Activated naive CD8-positive, alpha-beta T cell treated with anti-CD3 and anti-CD28 coated beads, Interleukin-2, amount 10 ng/mL, durations not matched to agents 7 days and 5 days (primary cell): ENCODE measurements at regions not wholly inside any gene's neighbourhood (a gene's known extent, or its start where the extent isn't known, plus 50 kb on each side); places are given as distances from the start of the nearest gene placed in this dataset.

Experiments used
- ATAC-seq: fragments of 150-1000 bp; cut with Tn5 transposase; one replicate; pipeline ENCODE4 v1.10.0; 2021; ENCODE audit warnings: low read depth, moderate library complexity
- POLR2A ChIA-PET: fragments of 350-600 bp; sonication (Branson Sonifier 250); formaldehyde crosslinking; loops from one replicate; lab custom pipeline; 2021; ENCODE audit warnings: antibody characterized with exemption; lab: Charles Lee
- DNase-seq: peaks from one replicate; pipeline ENCODE4 v3.0.0; 2021
- H3K27ac Mint-ChIP-seq: one replicate; pipeline ENCODE4 v1.8.0; 2022; ENCODE audit warnings: mild to moderate bottlenecking, mixed read lengths
- H3K27me3 Mint-ChIP-seq: one replicate; pipeline ENCODE4 v1.8.0; 2022; ENCODE audit warnings: mild to moderate bottlenecking, moderate library complexity, mixed read lengths
- H3K36me3 Mint-ChIP-seq: one replicate; pipeline ENCODE4 v1.8.0; 2021; ENCODE audit warnings: mild to moderate bottlenecking, mixed read lengths
- H3K4me1 Mint-ChIP-seq: one replicate; pipeline ENCODE4 v1.8.0; 2021; ENCODE audit warnings: mixed read lengths
- H3K4me3 Mint-ChIP-seq: one replicate; pipeline ENCODE4 v1.8.0; 2022; ENCODE audit warnings: mild to moderate bottlenecking, moderate library complexity, mixed read lengths
- H3K9me3 Mint-ChIP-seq: one replicate; pipeline ENCODE4 v1.8.0; 2021; ENCODE audit warnings: mixed read lengths

- no peaks in the 10 kb centered on the region for H3K36me3 Mint-ChIP-seq
- ATAC-seq (no peak), DNase-seq (no peak)
- H3K4me1 Mint-ChIP-seq: no peaks in the 10 kb centered on the region
- POLR2A ChIA-PET: no interaction called here
- H3K9me3 Mint-ChIP-seq: no peaks in the 10 kb centered on the region
- H3K27me3 Mint-ChIP-seq: no peaks in the 10 kb centered on the region
- H3K4me3 Mint-ChIP-seq: no peak overlapping the region
- no peak overlapping the region for H3K27ac Mint-ChIP-seq
Measured at GRCh38 chr15:36254426-36254825, 325.0 kb upstream of the CDIN1 start.

GRCh38 chr15:36256404-36256807, 323.0 kb upstream of the CDIN1 start:
- Mint-ChIP-seq H3K9me3 (no peaks in the 10 kb centered on the region), H3K27ac (no peak overlapping the region)
- no peak for ATAC-seq

GRCh38 chr15:36263666-36264065, 315.8 kb upstream of the CDIN1 start:
- POLR2A ChIA-PET: no interaction called here
- Mint-ChIP-seq H3K9me3 (peaks cover 2% of the 10 kb centered on the region), H3K27me3 (no peaks in the 10 kb centered on the region), H3K27ac (no peak overlapping the region), H3K4me1 (no peaks in the 10 kb centered on the region), H3K4me3 (no peak overlapping the region), H3K36me3 (no peaks in the 10 kb centered on the region)
- no peak for ATAC-seq
- DNase-seq: no peak

More at GRCh38 chr15:36256404-36256807, 323.0 kb upstream of the CDIN1 start:
- Mint-ChIP-seq H3K27me3 (no peaks in the 10 kb centered on the region), H3K4me3 (no peak overlapping the region), H3K36me3 (no peaks in the 10 kb centered on the region), H3K4me1 (no peaks in the 10 kb centered on the region)
- POLR2A ChIA-PET: no interaction called here
- DNase-seq: no peak

GRCh38 chr15:36265422-36265821, 314.0 kb upstream of the CDIN1 start:
- Mint-ChIP-seq H3K27ac (no peak overlapping the region), H3K9me3 (peaks cover 2% of the 10 kb centered on the region), H3K27me3 (no peaks in the 10 kb centered on the region), H3K36me3 (no peaks in the 10 kb centered on the region), H3K4me1 (no peaks in the 10 kb centered on the region), H3K4me3 (no peak overlapping the region)
- DNase-seq (no peak), ATAC-seq (no peak)
- POLR2A ChIA-PET: no interaction called here

GRCh38 chr15:36271048-36271447, 308.4 kb upstream of the CDIN1 start:
- no peaks in the 10 kb centered on the region for H3K27me3 Mint-ChIP-seq
- ATAC-seq (no peak), DNase-seq (no peak)
- peaks cover 2% of the 10 kb centered on the region for H3K9me3 Mint-ChIP-seq
- no peak overlapping the region for H3K27ac Mint-ChIP-seq
- no peak overlapping the region for H3K4me3 Mint-ChIP-seq
- H3K36me3 Mint-ChIP-seq: no peaks in the 10 kb centered on the region
- H3K4me1 Mint-ChIP-seq: no peaks in the 10 kb centered on the region
- POLR2A ChIA-PET: no interaction called here

- POLR2A ChIA-PET: no interaction called here
Measured at GRCh38 chr15:36275656-36276055, 303.8 kb upstream of the CDIN1 start.

GRCh38 chr15:36278219-36278618, 301.2 kb upstream of the CDIN1 start:
- H3K27ac Mint-ChIP-seq: no peak overlapping the region

More at GRCh38 chr15:36275656-36276055, 303.8 kb upstream of the CDIN1 start:
- H3K27me3 Mint-ChIP-seq: no peaks in the 10 kb centered on the region
- H3K36me3 Mint-ChIP-seq: no peaks in the 10 kb centered on the region
- H3K9me3 Mint-ChIP-seq: peaks cover 6% of the 10 kb centered on the region
- H3K4me3 Mint-ChIP-seq: no peak overlapping the region
- DNase-seq (no peak), ATAC-seq (no peak)
- no peaks in the 10 kb centered on the region for H3K4me1 Mint-ChIP-seq
- H3K27ac Mint-ChIP-seq: no peak overlapping the region

GRCh38 chr15:36282821-36283220, 296.6 kb upstream of the CDIN1 start:
- Mint-ChIP-seq H3K9me3 (peaks cover 6% of the 10 kb centered on the region), H3K27ac (no peak overlapping the region), H3K4me1 (no peaks in the 10 kb centered on the region), H3K27me3 (no peaks in the 10 kb centered on the region), H3K36me3 (no peaks in the 10 kb centered on the region), H3K4me3 (no peak overlapping the region)
- ATAC-seq: no peak
- POLR2A ChIA-PET: no interaction called here
- DNase-seq: no peak

More at GRCh38 chr15:36278219-36278618, 301.2 kb upstream of the CDIN1 start:
- no peaks in the 10 kb centered on the region for H3K4me1 Mint-ChIP-seq
- H3K4me3 Mint-ChIP-seq: no peak overlapping the region
- no peaks in the 10 kb centered on the region for H3K36me3 Mint-ChIP-seq
- no peaks in the 10 kb centered on the region for H3K27me3 Mint-ChIP-seq
- no peak for DNase-seq
- ATAC-seq: no peak
- POLR2A ChIA-PET: no interaction called here
- H3K9me3 Mint-ChIP-seq: peaks cover 6% of the 10 kb centered on the region

- ATAC-seq (no peak), DNase-seq (no peak)
- no peaks in the 10 kb centered on the region for H3K4me1 Mint-ChIP-seq
- no peaks in the 10 kb centered on the region for H3K27me3 Mint-ChIP-seq
- POLR2A ChIA-PET: no interaction called here
- H3K9me3 Mint-ChIP-seq: peaks cover 6% of the 10 kb centered on the region
- no peak overlapping the region for H3K27ac Mint-ChIP-seq
- H3K4me3 Mint-ChIP-seq: no peak overlapping the region
- H3K36me3 Mint-ChIP-seq: no peaks in the 10 kb centered on the region
Measured at GRCh38 chr15:36284911-36285310, 294.5 kb upstream of the CDIN1 start.

GRCh38 chr15:36291501-36291900, 287.9 kb upstream of the CDIN1 start:
- DNase-seq (no peak), ATAC-seq (no peak)
- POLR2A ChIA-PET: no interaction called here
- Mint-ChIP-seq H3K9me3 (peaks cover 5% of the 10 kb centered on the region), H3K4me3 (no peak overlapping the region), H3K4me1 (no peaks in the 10 kb centered on the region), H3K27me3 (no peaks in the 10 kb centered on the region), H3K36me3 (no peaks in the 10 kb centered on the region), H3K27ac (no peak overlapping the region)

GRCh38 chr15:36294359-36294758, 285.1 kb upstream of the CDIN1 start:
- POLR2A ChIA-PET: no interaction called here
- H3K27me3 Mint-ChIP-seq: no peaks in the 10 kb centered on the region
- DNase-seq (no peak), ATAC-seq (no peak)
- H3K36me3 Mint-ChIP-seq: no peaks in the 10 kb centered on the region
- no peaks in the 10 kb centered on the region for H3K4me1 Mint-ChIP-seq
- no peaks in the 10 kb centered on the region for H3K9me3 Mint-ChIP-seq
- H3K4me3 Mint-ChIP-seq: no peak overlapping the region
- H3K27ac Mint-ChIP-seq: no peak overlapping the region

GRCh38 chr15:36301947-36302346, 277.5 kb upstream of the CDIN1 start:
- Mint-ChIP-seq H3K4me1 (no peaks in the 10 kb centered on the region), H3K4me3 (no peak overlapping the region), H3K27ac (no peak overlapping the region), H3K36me3 (no peaks in the 10 kb centered on the region), H3K27me3 (no peaks in the 10 kb centered on the region), H3K9me3 (no peaks in the 10 kb centered on the region)
- POLR2A ChIA-PET: no interaction called here
- DNase-seq (no peak), ATAC-seq (no peak)

- H3K9me3 Mint-ChIP-seq: peaks cover 3% of the 10 kb centered on the region
- H3K4me3 Mint-ChIP-seq: no peak overlapping the region
- H3K4me1 Mint-ChIP-seq: no peaks in the 10 kb centered on the region
- ATAC-seq (no peak), DNase-seq (no peak)
- POLR2A ChIA-PET: no interaction called here
- H3K36me3 Mint-ChIP-seq: no peaks in the 10 kb centered on the region
- H3K27me3 Mint-ChIP-seq: no peaks in the 10 kb centered on the region
- H3K27ac Mint-ChIP-seq: no peak overlapping the region
Measured at GRCh38 chr15:36313021-36313420, 266.4 kb upstream of the CDIN1 start.

- ATAC-seq (no peak), DNase-seq (no peak)
- Mint-ChIP-seq H3K27me3 (no peaks in the 10 kb centered on the region), H3K27ac (no peak overlapping the region), H3K4me1 (no peaks in the 10 kb centered on the region), H3K36me3 (no peaks in the 10 kb centered on the region), H3K4me3 (no peak overlapping the region), H3K9me3 (peaks cover 3% of the 10 kb centered on the region)
- POLR2A ChIA-PET: no interaction called here
Measured at GRCh38 chr15:36313736-36314280, 265.6 kb upstream of the CDIN1 start.

- Mint-ChIP-seq H3K9me3 (no peaks in the 10 kb centered on the region), H3K36me3 (no peaks in the 10 kb centered on the region), H3K27ac (no peak overlapping the region), H3K4me1 (no peaks in the 10 kb centered on the region), H3K27me3 (no peaks in the 10 kb centered on the region), H3K4me3 (no peak overlapping the region)
- DNase-seq (no peak), ATAC-seq (no peak)
- POLR2A ChIA-PET: no interaction called here
Measured at GRCh38 chr15:36315649-36316048, 263.8 kb upstream of the CDIN1 start.
